ENCODE measurements at regions not wholly inside any gene's neighbourhood (a gene's known extent, or its start where the extent isn't known, plus 50 kb on each side); places are given as distances from the start of the nearest gene placed in this dataset.
"Not testable (repeated sequence)": the region's sequence is repeated elsewhere in the genome, so short reads cannot be mapped to it uniquely, and the experiment has no call there.

DNA sequence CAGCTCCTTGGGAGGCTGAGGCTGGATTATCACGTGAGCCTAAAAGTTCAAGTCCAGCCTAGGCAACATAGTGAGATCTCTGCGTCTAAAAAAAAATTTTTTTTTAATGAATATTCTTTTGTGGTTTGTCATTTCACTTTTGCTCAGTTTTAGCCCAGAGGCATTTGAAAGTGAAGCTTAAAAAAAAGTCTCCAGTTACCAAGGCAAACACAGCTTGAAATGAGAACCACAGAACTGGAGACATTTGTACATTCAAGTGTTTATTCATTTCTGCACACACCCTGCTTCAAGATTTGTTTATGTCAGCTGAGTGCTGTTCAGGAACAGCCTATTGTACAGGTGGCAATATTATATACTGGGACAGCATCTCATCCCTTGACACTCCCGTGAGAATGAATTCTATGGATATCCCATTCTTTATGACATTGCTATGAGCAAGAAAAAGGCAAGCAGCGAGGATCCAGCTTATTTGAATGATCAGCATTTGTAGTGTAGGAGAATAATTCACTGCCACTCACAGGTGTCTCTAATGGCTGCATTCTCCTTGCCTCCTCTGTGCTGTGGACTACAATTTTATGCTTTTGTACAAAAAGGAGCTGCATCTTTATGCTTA lies 444.8 kb upstream of the GRM7 start:
- CTCF ChIA-PET, result no interaction called here
- DNase-seq, result no peak
- H3K36me3 Mint-ChIP-seq (ENCODE audit: low read depth), result no peaks in the 10 kb centered on the region
- peaks cover 6% of the 10 kb centered on the region for H3K9me3 Mint-ChIP-seq
- no peak overlapping the region for H3K4me3 Mint-ChIP-seq
- H3K27me3 Mint-ChIP-seq, result no peaks in the 10 kb centered on the region
- H3K4me1 Mint-ChIP-seq, result no peaks in the 10 kb centered on the region
- no peak overlapping the region for H3K27ac Mint-ChIP-seq
- POLR2A ChIA-PET, result no interaction called here

DNA sequence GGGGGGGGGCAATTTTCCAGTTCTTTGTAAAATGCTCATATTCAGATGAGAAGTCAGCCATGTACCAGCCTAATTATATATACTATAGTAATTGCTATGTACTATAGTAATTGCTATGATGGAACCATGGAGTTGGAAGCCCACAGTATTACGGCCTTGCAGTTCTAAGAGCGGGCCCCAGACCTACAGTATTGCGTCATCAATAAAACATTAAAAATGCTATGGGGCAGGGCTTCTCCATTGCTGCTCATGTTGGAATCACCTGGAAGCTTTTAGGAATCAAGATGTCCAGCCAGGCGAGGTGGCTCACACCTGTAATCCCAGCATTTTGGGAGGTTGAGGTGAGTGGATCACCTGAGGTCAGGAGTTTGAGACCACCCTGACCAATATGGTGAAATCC lies 443.7 kb upstream of the GRM7 start:
- CTCF ChIA-PET, result no interaction called here

DNA sequence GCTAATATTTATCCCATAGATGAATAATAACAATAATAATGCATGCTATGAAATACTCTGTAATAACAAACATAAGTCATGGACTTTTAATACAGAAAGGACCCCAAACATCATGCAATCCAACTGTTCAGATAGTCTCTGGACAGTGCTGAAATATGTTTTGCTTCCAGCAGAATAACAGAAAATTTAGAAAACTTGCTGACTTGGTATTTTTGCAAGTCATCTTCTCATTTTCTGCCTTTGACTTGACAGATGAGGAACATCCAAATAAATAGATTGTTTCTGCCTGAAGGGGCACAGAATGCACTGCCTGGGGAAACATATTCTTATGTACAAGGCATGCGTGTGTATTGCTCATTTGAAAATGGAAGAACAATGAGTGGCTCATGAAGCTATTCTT lies 442.4 kb upstream of the GRM7 start:
- H3K27ac Mint-ChIP-seq, result no peak overlapping the region

More for the DNA sequence above, 443.7 kb upstream of the GRM7 start:
- H3K36me3 Mint-ChIP-seq (ENCODE audit: low read depth), result no peaks in the 10 kb centered on the region
- H3K27me3 Mint-ChIP-seq, result no peaks in the 10 kb centered on the region
- no peak overlapping the region for H3K4me3 Mint-ChIP-seq
- no peak for DNase-seq
- POLR2A ChIA-PET, result no interaction called here
- H3K4me1 Mint-ChIP-seq, result no peaks in the 10 kb centered on the region
- H3K9me3 Mint-ChIP-seq, result peaks cover 6% of the 10 kb centered on the region
- H3K27ac Mint-ChIP-seq, result no peak overlapping the region

DNA sequence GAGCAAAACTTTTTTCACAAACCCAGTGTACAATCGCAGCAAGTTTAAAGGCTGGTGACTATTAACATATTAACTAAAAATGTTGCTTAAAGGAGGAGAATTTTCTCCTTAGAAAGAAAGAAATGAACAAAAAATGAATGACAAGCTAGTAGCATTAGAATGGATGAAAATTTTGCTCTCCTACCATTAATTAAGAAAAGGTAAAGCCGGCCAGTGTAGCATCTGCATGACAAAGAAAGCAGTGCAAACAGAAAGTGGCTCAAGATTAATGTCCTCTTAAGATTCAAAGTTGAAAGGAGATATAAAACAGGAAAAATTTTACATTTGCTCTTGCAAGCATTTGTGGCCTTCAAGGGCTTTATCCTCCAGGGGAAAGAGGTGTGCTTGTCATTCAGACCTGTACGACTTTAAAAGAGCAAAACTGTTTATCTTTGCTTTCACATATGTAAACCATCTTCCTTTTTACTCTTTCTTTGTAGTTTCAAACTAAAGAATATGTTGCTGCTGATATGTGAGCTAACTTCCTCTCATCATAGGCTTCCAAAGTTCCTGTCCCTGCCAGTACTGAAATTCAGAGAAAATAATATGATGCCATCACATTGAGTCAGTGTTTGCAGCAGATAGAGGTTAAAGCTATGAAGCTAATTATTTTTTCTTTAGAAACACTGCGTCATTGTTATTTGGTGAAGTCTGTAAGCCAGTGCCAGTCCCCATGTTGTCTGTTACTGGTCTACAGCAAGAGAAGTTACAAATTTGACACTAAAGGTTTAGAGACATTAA lies 439.1 kb upstream of the GRM7 start:
- no peaks in the 10 kb centered on the region for H3K4me1 Mint-ChIP-seq
- CTCF ChIA-PET, result no interaction called here
- POLR2A ChIA-PET, result no interaction called here
- no peaks in the 10 kb centered on the region for H3K27me3 Mint-ChIP-seq
- no peak for DNase-seq
- H3K9me3 Mint-ChIP-seq, result peaks cover 26% of the 10 kb centered on the region
- no peak overlapping the region for H3K27ac Mint-ChIP-seq
- H3K4me3 Mint-ChIP-seq, result no peak overlapping the region
- H3K36me3 Mint-ChIP-seq (ENCODE audit: low read depth), result no peaks in the 10 kb centered on the region

More for the DNA sequence above, 442.4 kb upstream of the GRM7 start:
- ChIA-PET CTCF (no interaction called here), POLR2A (no interaction called here)
- Mint-ChIP-seq H3K9me3 (peaks cover 10% of the 10 kb centered on the region), H3K4me3 (no peak overlapping the region), H3K4me1 (no peaks in the 10 kb centered on the region), H3K27me3 (no peaks in the 10 kb centered on the region), H3K36me3 (ENCODE audit: low read depth) (no peaks in the 10 kb centered on the region)
- DNase-seq, result no peak

DNA sequence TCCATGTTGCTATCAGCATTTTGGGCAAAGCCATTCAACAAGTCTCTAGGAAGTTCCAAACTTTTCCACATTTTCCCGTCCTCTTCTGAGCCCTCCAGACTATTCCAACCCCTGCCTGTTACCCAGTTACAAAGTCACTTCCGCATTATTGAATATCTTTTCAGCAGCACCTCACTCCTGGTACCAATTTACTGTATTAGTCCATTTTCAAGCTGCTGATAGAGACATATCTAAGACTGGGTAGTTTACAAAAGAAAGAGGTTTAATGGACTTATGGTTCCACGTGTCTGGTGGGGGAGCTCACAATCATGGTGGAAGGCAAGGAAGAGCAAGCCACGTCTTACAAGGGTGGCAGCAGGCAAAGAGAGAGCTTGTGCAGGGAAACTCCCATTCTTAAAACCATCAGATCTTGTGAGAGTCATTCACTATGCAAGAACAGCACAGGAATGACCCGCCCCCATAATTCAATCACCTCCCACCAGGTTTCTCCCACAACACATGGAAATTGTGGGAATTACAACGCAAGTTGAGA lies 435.6 kb upstream of the GRM7 start:
- DNase-seq, result no peak
- CTCF ChIA-PET, result no interaction called here
- POLR2A ChIA-PET, result no interaction called here
- H3K27ac Mint-ChIP-seq, result no peak overlapping the region
- no peaks in the 10 kb centered on the region for H3K36me3 Mint-ChIP-seq (ENCODE audit: low read depth)
- H3K4me1 Mint-ChIP-seq, result no peaks in the 10 kb centered on the region
- H3K9me3 Mint-ChIP-seq, result peaks cover 27% of the 10 kb centered on the region
- H3K4me3 Mint-ChIP-seq, result no peak overlapping the region
- H3K27me3 Mint-ChIP-seq, result no peaks in the 10 kb centered on the region

DNA sequence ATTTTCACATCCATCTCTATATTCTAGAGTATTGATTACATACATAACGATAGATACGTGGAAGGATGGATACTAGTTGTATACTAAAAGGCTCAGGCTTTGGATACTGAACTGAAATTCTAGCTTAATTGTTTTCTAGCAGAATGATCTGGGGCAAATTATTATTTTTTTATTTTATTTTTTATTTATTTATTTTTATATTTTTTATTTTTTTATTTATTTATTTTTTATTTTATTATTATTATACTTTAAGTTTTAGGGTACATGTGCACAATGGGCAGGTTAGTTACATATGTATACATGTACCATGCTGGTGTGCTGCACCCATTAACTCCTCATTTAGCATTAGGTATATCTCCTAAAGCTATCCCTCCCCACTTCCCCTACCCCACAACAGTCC lies 432.6 kb upstream of the GRM7 start:
- H3K4me3 Mint-ChIP-seq; H3K36me3 Mint-ChIP-seq (ENCODE audit: low read depth); H3K4me1 Mint-ChIP-seq; H3K27me3 Mint-ChIP-seq; POLR2A ChIA-PET; CTCF ChIA-PET; DNase-seq; H3K27ac Mint-ChIP-seq: not testable (repeated sequence)
- peaks cover 26% of the 10 kb centered on the region for H3K9me3 Mint-ChIP-seq

DNA sequence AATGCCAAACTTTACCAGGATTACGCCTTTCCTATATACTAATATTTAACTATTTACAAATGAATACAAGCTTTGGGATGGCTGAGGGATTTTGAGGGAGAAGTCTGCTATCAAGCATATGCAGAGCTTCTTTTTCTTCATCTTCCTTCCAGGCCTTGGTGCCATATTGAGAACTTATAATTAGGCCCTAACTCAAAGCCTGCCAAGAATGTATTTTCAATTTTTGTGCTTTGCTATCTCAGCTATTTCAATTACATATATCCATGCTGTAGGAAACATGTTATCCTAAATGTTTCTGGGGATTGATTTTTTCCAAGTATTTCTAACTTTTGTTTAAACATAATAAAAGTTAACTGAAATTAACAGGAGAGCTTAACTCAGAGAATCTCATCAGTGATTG lies 425.0 kb upstream of the GRM7 start:
- Mint-ChIP-seq H3K4me1 (no peaks in the 10 kb centered on the region), H3K9me3 (peaks cover 10% of the 10 kb centered on the region), H3K27ac (no peak overlapping the region), H3K27me3 (no peaks in the 10 kb centered on the region), H3K36me3 (ENCODE audit: low read depth) (no peaks in the 10 kb centered on the region), H3K4me3 (no peak overlapping the region)
- no peak for DNase-seq
- CTCF ChIA-PET, result no interaction called here
- POLR2A ChIA-PET, result no interaction called here

DNA sequence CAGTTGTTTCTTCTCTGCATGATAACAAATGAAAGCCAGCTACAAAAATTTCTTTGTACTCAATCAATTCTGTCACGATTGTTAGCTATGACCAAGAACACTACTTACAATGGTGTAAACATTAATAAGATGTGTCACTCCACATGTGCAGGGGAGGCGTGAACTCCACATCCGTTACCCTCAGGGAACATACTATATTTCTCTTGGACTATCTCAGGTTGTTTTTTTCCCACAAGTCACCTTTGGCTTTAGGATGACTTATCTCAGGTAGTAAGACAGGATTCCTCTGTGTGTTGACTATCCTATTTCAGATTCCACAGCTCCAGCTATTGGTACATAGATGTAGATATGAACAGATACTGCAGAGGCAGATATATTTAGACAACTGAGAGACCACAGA lies 423.3 kb upstream of the GRM7 start:
- H3K4me3 Mint-ChIP-seq, result no peak overlapping the region
- H3K4me1 Mint-ChIP-seq, result no peaks in the 10 kb centered on the region

DNA sequence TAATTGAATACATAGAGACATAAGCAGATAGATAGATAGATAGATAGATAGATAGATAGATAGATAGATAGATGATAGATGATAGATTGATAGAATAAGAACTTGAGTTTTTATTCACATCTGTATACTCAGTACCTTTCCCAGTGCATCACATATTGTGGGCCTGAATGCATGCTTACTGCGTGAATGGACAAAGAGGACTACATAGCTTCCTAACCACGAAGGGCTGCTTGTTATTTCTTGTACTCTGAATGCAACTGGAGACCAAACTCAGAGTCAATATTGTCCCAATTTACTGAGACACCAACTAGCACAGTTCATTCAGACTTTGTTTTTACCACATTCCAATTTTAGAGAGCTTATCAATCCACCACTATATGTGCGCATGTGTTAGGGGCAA lies 422.9 kb upstream of the GRM7 start:
- Mint-ChIP-seq H3K27me3 (no peaks in the 10 kb centered on the region), H3K4me1 (no peaks in the 10 kb centered on the region)
- CTCF ChIA-PET, result no interaction called here

More for the DNA sequence above, 423.3 kb upstream of the GRM7 start:
- Mint-ChIP-seq H3K27ac (no peak overlapping the region), H3K27me3 (no peaks in the 10 kb centered on the region), H3K36me3 (ENCODE audit: low read depth) (no peaks in the 10 kb centered on the region), H3K9me3 (peaks cover 13% of the 10 kb centered on the region)
- CTCF ChIA-PET, result no interaction called here
- DNase-seq, result no peak
- POLR2A ChIA-PET, result no interaction called here

DNA sequence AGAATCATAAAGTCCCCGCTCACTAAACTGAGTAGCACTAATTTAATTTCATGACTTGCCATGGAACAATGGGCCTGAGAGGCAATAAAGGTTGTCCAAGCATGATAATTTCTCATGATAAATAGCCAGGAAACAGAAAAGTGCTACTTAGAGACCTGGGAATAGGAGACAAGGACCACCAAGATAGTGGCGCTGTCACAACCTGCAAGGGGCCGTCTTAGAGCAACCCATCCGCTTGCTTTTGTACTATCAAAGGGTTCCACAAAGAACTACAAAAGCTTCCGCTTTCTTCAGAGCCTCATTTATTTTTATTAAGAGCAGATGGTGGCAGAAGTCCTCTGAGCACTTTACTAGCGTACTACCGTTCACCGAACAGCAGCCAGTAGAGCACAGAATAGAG lies 421.7 kb upstream of the GRM7 start:
- Mint-ChIP-seq H3K4me1 (no peaks in the 10 kb centered on the region), H3K27ac (no peak overlapping the region), H3K36me3 (ENCODE audit: low read depth) (no peaks in the 10 kb centered on the region), H3K27me3 (no peaks in the 10 kb centered on the region), H3K4me3 (no peak overlapping the region), H3K9me3 (peaks cover 6% of the 10 kb centered on the region)
- DNase-seq, result no peak
- POLR2A ChIA-PET, result no interaction called here
- CTCF ChIA-PET, result no interaction called here

More for the DNA sequence above, 422.9 kb upstream of the GRM7 start:
- H3K9me3 Mint-ChIP-seq, result peaks cover 13% of the 10 kb centered on the region
- no peak for DNase-seq
- POLR2A ChIA-PET, result no interaction called here
- no peak overlapping the region for H3K4me3 Mint-ChIP-seq
- H3K36me3 Mint-ChIP-seq (ENCODE audit: low read depth), result no peaks in the 10 kb centered on the region
- H3K27ac Mint-ChIP-seq, result no peak overlapping the region

DNA sequence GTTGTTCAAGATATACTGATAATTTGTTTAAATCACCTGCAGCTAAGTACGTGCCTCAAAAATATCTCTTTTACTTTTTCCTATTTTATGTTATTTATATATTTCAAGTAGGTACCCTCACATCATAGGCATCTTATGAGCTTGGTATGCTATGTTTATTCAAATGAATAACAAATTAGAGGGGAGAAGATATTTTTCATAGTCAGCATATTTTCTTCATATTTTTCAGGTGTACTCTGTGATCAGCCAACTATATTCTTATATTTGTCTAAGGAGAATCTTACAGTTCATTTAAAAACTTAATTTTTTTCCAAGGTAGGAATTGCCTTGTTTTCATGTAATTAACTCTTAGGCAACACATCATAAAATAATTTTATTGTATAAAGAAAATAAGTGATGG lies 421.1 kb upstream of the GRM7 start:
- Mint-ChIP-seq H3K36me3 (ENCODE audit: low read depth) (no peaks in the 10 kb centered on the region), H3K27ac (no peak overlapping the region), H3K27me3 (no peaks in the 10 kb centered on the region), H3K4me3 (no peak overlapping the region), H3K4me1 (no peaks in the 10 kb centered on the region), H3K9me3 (peaks cover 5% of the 10 kb centered on the region)
- no peak for DNase-seq
- CTCF ChIA-PET, result no interaction called here
- POLR2A ChIA-PET, result no interaction called here

DNA sequence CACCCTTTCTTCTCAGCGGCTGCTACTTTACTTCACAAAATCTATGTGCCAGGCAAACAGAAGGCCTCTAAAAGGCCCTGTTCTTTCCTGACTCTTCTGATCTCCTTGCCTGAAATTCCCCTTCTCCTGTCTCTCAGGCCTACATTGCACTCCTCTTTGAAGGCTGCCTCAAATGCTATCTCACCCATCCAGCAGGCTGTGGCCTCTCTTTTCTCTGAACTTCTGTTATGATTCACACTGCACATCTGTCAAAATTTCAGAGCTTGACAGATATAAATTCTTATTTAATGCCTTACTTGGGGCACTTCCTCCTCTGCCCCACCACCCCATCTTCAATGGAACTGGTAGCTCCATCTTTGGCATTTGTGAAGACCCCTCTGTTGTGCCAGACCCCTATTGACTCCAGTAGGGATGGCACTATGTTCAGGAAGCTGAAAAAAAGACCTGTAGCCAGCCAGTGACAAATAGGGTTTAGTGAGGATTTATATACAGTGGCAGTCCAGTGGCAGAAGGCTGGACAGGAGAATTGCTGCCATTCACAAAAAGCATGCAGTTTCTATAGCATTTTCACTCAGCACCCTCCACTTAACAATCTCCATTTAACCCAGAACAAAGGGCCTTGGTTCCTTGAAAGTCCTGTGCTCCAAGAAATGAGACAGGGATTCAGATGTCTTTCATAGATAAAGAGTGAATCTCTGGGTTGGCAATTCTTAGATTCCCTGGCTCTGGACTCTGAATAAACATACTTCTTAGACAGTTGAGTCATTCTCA lies 415.8 kb upstream of the GRM7 start:
- Mint-ChIP-seq H3K27ac (no peak overlapping the region), H3K36me3 (ENCODE audit: low read depth) (no peaks in the 10 kb centered on the region), H3K4me1 (no peaks in the 10 kb centered on the region), H3K4me3 (no peak overlapping the region), H3K27me3 (no peaks in the 10 kb centered on the region), H3K9me3 (peaks cover 3% of the 10 kb centered on the region)
- DNase-seq, result no peak
- ChIA-PET POLR2A (no interaction called here), CTCF (no interaction called here)

DNA sequence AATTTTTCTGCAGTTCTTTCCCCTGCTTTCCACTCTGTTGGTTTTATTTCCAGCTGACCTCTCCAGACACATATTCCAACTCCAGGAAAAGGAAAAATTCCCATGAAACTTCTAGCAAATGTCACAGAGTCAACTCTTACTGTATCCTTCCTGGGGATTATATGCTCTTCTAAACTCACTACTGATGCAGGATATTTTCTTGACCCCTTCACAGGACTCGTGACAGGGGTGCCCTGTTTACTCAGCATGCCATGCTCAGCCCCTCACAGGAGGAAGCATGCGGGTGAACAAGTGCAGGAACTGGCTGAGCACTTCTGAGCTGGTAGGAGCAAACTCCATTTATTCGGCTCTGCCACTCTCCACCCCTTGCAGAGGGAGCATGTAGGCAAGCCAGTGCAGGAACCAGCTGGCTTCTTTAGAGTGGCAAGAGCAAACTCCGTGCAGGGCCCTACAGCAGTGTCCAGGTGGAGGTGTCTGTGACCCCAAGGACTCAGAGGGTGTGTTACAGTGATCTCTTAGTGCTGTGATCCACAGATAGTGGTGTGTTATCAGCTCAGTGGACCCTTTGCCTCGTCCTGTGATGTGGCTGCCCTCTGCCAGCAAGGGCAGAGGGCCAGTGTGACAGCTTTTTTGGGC lies 413.6 kb upstream of the GRM7 start:
- Mint-ChIP-seq H3K27me3 (no peaks in the 10 kb centered on the region), H3K4me1 (no peaks in the 10 kb centered on the region), H3K4me3 (no peak overlapping the region), H3K36me3 (ENCODE audit: low read depth) (no peaks in the 10 kb centered on the region), H3K9me3 (peaks cover 2% of the 10 kb centered on the region), H3K27ac (no peak overlapping the region)
- DNase-seq, result no peak
- ChIA-PET CTCF (no interaction called here), POLR2A (no interaction called here)
